Spleen (tissue), 11 donors: ENCODE measurements at regions not wholly inside any gene's neighbourhood (a gene's known extent, or its start where the extent isn't known, plus 50 kb on each side); places are given as distances from the start of the nearest gene placed in this dataset.

Experiments used
- DNase-seq: peaks from one replicate; pipeline ENCODE4 v3.0.0-alpha.2; 2020
- H3K27ac ChIP-seq, 8 donors: fragments of 200-600 bp; sonication (generic) in 7 of 8; 1 replicate in 4 of 8; 2 replicates in 4 of 8; pipeline versions ENCODE4 v1.5.0 to v1.8.0; 2016 to 2021; ENCODE audit warnings: inconsistent platforms in 4 of 8, mild to moderate bottlenecking in 4 of 8, moderate library complexity in 1 of 8
- H3K27me3 ChIP-seq, 7 donors: fragments of 200-600 bp; sonication (generic) in 6 of 7; replicated peaks in 1 of 7; 1 replicate in 4 of 7; 2 replicates in 3 of 7; pipeline versions ENCODE4 v1.5.0 to v1.8.0; 2016 to 2021; ENCODE audit warnings: inconsistent platforms in 3 of 7, mild to moderate bottlenecking in 1 of 7
- H3K36me3 ChIP-seq, 6 donors: fragments of 200-600 bp; sonication (generic) in 5 of 6; 1 replicate in 4 of 6; 2 replicates in 2 of 6; pipeline versions ENCODE4 v1.5.0 to v1.8.0; 2016 to 2021; ENCODE audit warnings: inconsistent platforms in 2 of 6
- H3K4me1 ChIP-seq, 6 donors: fragments of 200-600 bp; sonication (generic) in 5 of 6; 1 replicate in 3 of 6; 2 replicates in 3 of 6; pipeline versions ENCODE4 v1.5.0 to v1.8.0; 2016 to 2021; ENCODE audit warnings: inconsistent platforms in 3 of 6
- H3K4me3 ChIP-seq, 8 donors: fragments of 200-600 bp; sonication (generic) in 7 of 8; 1 replicate in 4 of 8; 2 replicates in 4 of 8; pipeline versions ENCODE4 v1.5.0 to v1.8.0; 2016 to 2021; ENCODE audit warnings: inconsistent platforms in 4 of 8, mild to moderate bottlenecking in 4 of 8, moderate library complexity in 2 of 8
- H3K9me3 ChIP-seq, 8 donors: fragments of 200-600 bp; sonication (generic) in 7 of 8; 1 replicate in 4 of 8; 2 replicates in 4 of 8; pipeline versions ENCODE4 v1.5.0 to v1.8.0; 2016 to 2021; ENCODE audit warnings: inconsistent platforms in 4 of 8
- POLR2A ChIP-seq, 3 donors: fragments of 450-650 bp; IDR thresholded peaks; one replicate each; pipeline ENCODE4 v1.5.1; 2017; ENCODE audit warnings: antibody characterized with exemption in 3 of 3, mild to moderate bottlenecking in 1 of 3
- POLR2AphosphoS5 ChIP-seq, 3 donors: sonication (generic); formaldehyde crosslinking; IDR thresholded peaks; one replicate each; pipeline ENCODE4 v1.5.1; 2017; ENCODE audit warnings: antibody characterized with exemption in 3 of 3
- WGBS, 5 donors: extraction: QIAGEN DNeasy Blood & Tissue Kit in 3 of 5; methylation state at CpG; one replicate each; pipeline versions ENCODE4 v1.1.5 to v1.1.7; 2013 to 2018; 5-methylcytosine and 5-hydroxymethylcytosine counted together
- intact Hi-C: fragments of 100-400 bp; cut with DNase I; formaldehyde crosslinking; loops from one replicate; pipeline ENCODE4 v1.15.0; 2023; ENCODE audit warnings: low total_unique reads
- TF ChIP-seq, protein P1 (sequence below), 11 experiments: fragments of 200-600 bp in 7 of 11; fragments of 450-650 bp in 4 of 11; sonication (generic) in 4 of 11; IDR thresholded peaks in 8 of 11; conservative IDR thresholded peaks in 3 of 11; 1 replicate in 7 of 11; 2 replicates in 4 of 11; pipeline versions ENCODE4 v1.4.0 to v1.8.0; 2016 to 2021; ENCODE audit warnings: antibody characterized with exemption in 11 of 11, inconsistent platforms in 4 of 11, mild to moderate bottlenecking in 1 of 11
- donor health status: healthy with polysubstance abuse.
- donor health status: DM: no; HTN: no; CAD: no; lungs with moderate emphysema.
- donor health status: DM: no; HTN: no; CAD: no.
- donor health status: Bipolar disorder and iron deficiency.
- donor health status: healthy.
- donor health status: DM: no; HTN: no; CAD: no.
- donor health status: DM: yes; HTN: yes; CAD: no.

DNA sequence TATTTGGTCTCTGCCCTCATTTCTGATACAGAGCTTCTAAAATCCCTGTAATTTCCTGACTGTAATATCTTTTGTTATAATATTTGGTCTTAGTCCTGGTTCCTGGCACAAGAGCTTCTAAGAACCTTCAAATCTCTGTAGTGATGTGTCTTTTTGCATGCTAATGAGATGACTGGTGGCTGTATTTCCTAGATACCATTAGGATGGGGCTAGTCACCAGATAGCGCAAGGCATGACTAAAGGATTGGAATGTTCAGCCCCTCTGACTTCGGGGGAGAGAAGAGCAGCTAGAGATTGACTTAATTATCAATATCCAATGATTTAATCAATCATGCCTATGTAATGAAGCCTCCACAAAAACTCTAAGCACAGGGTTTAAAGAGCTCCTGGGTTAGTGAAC, 620.8 kb upstream of the ACVR2A start:
- intact Hi-C loops: no loop called here
- no peak overlapping the region for H3K4me3 ChIP-seq
- no peak overlapping the region for H3K27ac ChIP-seq
- no peaks in the 10 kb centered on the region for H3K4me1 ChIP-seq
- no peak for DNase-seq
- no peaks in the 10 kb centered on the region for H3K36me3 ChIP-seq
- WGBS, 5 donors: 77 to 91% (median 84%) methylated on average over 2 of the region's 2 CpGs
- peaks cover 0 to 19% (median 5%) of the 10 kb centered on the region in 8 donors for H3K9me3 ChIP-seq
- H3K27me3 ChIP-seq: no peaks in the 10 kb centered on the region
- TF ChIP-seq, protein P1, sequence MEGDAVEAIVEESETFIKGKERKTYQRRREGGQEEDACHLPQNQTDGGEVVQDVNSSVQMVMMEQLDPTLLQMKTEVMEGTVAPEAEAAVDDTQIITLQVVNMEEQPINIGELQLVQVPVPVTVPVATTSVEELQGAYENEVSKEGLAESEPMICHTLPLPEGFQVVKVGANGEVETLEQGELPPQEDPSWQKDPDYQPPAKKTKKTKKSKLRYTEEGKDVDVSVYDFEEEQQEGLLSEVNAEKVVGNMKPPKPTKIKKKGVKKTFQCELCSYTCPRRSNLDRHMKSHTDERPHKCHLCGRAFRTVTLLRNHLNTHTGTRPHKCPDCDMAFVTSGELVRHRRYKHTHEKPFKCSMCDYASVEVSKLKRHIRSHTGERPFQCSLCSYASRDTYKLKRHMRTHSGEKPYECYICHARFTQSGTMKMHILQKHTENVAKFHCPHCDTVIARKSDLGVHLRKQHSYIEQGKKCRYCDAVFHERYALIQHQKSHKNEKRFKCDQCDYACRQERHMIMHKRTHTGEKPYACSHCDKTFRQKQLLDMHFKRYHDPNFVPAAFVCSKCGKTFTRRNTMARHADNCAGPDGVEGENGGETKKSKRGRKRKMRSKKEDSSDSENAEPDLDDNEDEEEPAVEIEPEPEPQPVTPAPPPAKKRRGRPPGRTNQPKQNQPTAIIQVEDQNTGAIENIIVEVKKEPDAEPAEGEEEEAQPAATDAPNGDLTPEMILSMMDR (IDR thresholded peaks at IDR 0.05 in 8 of 11, conservative IDR thresholded peaks at IDR 0.05 in 3 of 11): no peak
- no peak for TF ChIP-seq POLR2AphosphoS5 (IDR thresholded peaks at IDR 0.05)

GRCh38 chr2:147223553-147224060, 621.2 kb upstream of the ACVR2A start:
- Histone ChIP-seq H3K4me1 (no peaks in the 10 kb centered on the region), H3K27ac (no peak overlapping the region), H3K4me3 (no peak overlapping the region), H3K9me3 (peaks cover 0 to 20% (median 9%) of the 10 kb centered on the region in 8 donors), H3K36me3 (no peaks in the 10 kb centered on the region), H3K27me3 (no peaks in the 10 kb centered on the region)
- TF ChIP-seq, protein P1 (IDR thresholded peaks at IDR 0.05 in 8 of 11, conservative IDR thresholded peaks at IDR 0.05 in 3 of 11): no peak
- TF ChIP-seq POLR2AphosphoS5 (IDR thresholded peaks at IDR 0.05) (no peak), POLR2A (IDR thresholded peaks at IDR 0.05) (no peak)
- intact Hi-C loops: no loop called here
- no peak for DNase-seq
- 73 to 84% (median 76%) methylated on average over 2 of the region's 2 CpGs for WGBS, 5 donors

DNA sequence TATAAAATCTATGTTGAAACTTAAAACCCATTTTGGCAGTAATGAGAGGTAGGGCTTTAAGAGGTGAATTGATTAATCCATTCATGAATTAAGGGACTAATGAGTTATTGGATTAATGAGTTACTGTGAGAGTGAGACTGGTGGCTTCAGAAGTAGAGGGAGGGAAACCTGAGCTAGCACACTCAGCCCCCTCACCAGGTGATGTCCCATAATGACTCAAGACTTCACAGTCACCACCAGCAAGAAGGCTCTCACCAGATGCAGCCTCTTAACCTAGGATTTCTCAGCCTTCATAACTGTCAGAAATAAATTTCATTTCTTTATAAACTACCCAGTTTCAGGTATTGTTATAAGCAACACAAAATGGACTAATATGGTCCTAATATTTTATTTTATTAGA, 621.7 kb upstream of the ACVR2A start:
- no peak overlapping the region for H3K27ac ChIP-seq
- TF ChIP-seq POLR2A (IDR thresholded peaks at IDR 0.05) (no peak), POLR2AphosphoS5 (IDR thresholded peaks at IDR 0.05) (no peak)
- TF ChIP-seq, protein P1 (IDR thresholded peaks at IDR 0.05 in 8 of 11, conservative IDR thresholded peaks at IDR 0.05 in 3 of 11): no peak
- no peak for DNase-seq
- H3K4me3 ChIP-seq: no peak overlapping the region
- H3K9me3 ChIP-seq: peaks cover 0 to 21% (median 12%) of the 10 kb centered on the region in 8 donors
- H3K27me3 ChIP-seq: no peaks in the 10 kb centered on the region
- intact Hi-C loops: no loop called here
- H3K36me3 ChIP-seq: no peaks in the 10 kb centered on the region
- H3K4me1 ChIP-seq: no peaks in the 10 kb centered on the region

- TF ChIP-seq POLR2AphosphoS5 (IDR thresholded peaks at IDR 0.05) (no peak), POLR2A (IDR thresholded peaks at IDR 0.05) (no peak)
- TF ChIP-seq, protein P1 (IDR thresholded peaks at IDR 0.05 in 8 of 11, conservative IDR thresholded peaks at IDR 0.05 in 3 of 11): no peak
- Histone ChIP-seq H3K27me3 (no peaks in the 10 kb centered on the region), H3K4me3 (no peak overlapping the region), H3K36me3 (no peaks in the 10 kb centered on the region), H3K4me1 (no peaks in the 10 kb centered on the region), H3K9me3 (peaks cover 0 to 26% (median 14%) of the 10 kb centered on the region in 8 donors), H3K27ac (no peak overlapping the region)
- intact Hi-C loops: no loop called here
- DNase-seq: no peak
Measured at GRCh38 chr2:147222506-147222905, 622.3 kb upstream of the ACVR2A start.
